Middle frontal gyrus (tissue), 1 donor: ENCODE measurements at regions not wholly inside any gene's neighbourhood (a gene's known extent, or its start where the extent isn't known, plus 50 kb on each side); places are given as distances from the start of the nearest gene placed in this dataset.

Experiments used
- DNase-seq: peaks from one replicate; pipeline ENCODE4 v3.0.0-alpha.2; 2015; ENCODE audit warnings: low spot score; ENCODE audit errors: extremely low spot score

GRCh38 chr2:228657807-228658402, 476.4 kb upstream of the SPHKAP start:
- DNase-seq: peak; percentile 20

GRCh38 chr2:228655331-228655730, 473.8 kb upstream of the SPHKAP start:
- DNase-seq: no peak

DNA sequence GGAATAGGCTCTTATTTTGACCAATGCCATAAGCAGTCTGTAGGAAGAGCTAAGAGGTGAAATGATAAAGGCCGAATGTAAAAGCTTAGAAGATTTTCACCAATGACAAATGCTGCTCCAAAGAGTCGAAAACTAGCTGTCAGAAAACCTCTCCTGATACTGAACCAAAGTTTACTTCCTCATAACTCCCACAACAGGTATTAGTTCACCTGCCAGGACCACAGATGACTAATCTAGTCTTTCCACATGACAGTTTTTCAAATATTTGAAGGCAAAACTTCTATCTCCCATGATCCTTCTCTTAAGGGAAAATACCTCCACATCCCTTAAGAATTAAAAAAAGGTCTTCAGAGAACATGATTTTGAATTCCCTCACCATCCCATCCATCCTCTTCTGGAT, 473.2 kb upstream of the SPHKAP start:
- no peak for DNase-seq

- no peak for DNase-seq
These were observed 472.4 kb upstream of the SPHKAP start for GRCh38 chr2:228653884-228654283.

DNA sequence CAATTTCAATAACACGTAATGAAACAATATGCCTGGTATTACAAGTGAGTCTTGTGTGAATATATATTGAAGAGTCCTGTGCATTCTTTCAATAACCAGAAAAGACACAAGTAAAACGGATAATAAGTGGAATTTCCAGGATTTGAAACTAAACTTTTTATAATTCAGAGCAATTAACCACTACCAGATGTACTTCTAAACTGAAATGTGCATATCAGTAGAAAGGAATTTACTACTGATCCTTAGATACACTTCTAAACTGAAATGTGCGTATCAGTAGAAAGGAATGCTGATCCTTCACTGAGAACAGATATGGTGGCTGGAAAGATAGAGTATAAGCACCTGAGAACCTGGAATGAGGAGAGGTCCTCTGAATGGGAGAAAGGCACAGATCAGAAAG, 470.9 kb upstream of the SPHKAP start:
- no peak for DNase-seq

DNA sequence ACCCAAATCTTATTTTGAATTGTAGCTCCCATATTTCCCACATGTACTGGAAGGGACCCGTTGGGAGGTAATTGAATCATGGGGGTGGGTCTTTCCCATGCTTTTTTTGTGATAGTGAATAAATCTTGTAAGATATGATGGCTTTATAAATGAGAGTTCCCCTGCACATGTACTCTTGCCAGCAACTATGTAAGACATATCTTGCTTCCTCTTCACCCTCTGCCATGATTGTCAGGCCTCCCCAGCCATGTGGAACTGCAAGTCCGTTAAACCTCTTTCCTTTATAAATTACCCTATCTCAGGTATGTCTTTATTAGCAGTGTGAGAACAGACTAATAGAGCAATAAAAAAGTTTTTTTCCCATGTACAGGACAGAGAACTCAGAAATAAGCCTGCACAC, 468.4 kb upstream of the SPHKAP start:
- DNase-seq: no peak

- no peak for DNase-seq
These were observed 468.0 kb upstream of the SPHKAP start for GRCh38 chr2:228649447-228649846.

DNA sequence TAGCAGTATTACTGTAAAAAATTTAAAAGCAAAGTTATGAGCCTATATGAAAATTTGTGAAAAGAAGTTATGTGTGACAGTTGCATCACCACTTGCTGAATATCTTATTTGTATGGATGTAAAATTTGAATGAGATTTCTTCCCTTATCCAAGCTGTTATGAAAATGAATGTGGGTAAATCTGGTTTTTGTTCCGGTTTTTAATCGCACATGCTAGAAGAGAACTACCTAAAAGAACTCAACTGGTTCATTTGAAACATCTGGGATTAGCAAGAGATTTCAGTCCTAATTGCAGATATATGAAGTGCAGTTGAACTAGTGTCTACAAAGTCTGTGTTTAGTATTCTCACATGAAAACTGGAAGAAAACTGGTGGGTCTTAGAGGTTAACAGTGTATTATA, 467.1 kb upstream of the SPHKAP start:
- DNase-seq: no peak

- no peak for DNase-seq
These were observed 464.6 kb upstream of the SPHKAP start for GRCh38 chr2:228646061-228646460.

DNA sequence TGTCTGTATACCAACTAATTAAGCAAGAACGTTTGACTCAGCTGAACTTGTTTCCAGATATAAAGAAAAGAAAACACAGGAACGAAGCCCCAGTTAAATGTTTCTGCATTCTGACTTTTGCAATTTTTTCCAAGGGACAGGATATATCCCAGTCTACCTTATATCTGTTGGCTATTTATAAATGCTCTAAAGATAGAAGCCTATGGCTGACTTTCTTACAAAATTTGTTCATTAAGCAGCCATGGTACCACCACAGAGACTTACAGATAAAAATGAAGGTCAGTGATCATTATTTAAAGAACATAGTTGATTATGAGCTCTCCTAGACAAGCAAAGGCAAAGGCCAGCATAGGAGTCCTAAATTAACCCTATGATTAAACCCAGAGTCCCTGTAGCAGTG, 462.7 kb upstream of the SPHKAP start:
- DNase-seq: no peak

- no peak for DNase-seq
These were observed 461.4 kb upstream of the SPHKAP start for GRCh38 chr2:228642861-228643260.

DNA sequence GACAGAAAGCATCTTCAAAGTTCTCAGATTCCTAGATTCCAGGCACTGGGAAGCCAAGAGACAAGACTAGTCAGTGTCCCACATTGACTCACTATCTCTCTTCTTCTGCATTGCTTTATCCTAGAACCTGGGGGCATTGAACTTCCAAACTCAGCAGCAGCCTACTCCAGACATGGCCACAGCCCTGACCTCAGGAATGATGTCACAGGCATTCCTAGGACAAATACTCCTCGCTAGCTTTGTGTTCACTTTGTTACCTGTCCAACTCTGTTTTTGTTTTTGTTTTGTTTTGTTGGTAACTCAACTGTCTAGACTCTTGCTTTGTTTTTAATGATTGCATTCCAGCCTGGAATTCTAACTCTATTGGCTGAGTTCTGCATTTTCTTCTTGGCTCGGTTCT, 449.3 kb upstream of the SPHKAP start:
- DNase-seq: no peak

DNA sequence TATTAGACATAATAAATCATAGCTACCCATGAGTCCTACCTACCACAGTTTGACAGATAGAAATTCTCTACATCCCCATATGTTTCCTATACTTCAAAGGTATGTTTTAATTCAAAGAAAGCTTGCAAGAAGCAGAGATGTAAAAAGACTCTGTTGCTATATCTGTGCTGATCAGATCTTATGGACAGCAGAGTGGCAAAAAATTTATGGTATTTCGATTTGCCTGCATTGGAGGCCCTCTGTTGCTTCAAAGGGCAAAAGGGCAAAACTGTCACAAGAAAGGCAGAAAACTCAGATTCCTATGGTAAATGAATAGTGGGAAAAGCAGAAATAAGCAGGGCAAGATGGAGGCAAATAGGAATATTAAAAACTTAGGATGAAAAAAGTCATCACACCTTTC, 447.8 kb upstream of the SPHKAP start:
- no peak for DNase-seq

DNA sequence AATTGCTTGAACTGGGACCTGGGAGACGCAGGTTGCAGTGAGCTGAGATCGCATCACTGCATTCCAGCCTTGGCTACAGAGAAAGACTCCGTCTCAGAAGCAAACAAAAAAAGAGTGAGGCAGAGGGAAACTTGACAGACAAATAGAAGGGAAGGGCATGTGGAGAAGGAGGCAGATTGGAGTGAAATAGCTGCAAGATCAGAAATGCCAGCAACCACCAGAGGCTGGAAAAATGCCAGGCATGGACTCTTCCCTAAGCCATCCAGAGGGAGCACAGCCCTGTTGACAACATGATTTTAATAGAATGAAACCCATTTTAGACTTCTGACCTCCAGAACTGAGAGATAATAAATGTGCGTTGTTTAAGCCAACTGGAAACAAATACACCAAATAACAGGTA, 447.2 kb upstream of the SPHKAP start:
- no peak for DNase-seq

DNA sequence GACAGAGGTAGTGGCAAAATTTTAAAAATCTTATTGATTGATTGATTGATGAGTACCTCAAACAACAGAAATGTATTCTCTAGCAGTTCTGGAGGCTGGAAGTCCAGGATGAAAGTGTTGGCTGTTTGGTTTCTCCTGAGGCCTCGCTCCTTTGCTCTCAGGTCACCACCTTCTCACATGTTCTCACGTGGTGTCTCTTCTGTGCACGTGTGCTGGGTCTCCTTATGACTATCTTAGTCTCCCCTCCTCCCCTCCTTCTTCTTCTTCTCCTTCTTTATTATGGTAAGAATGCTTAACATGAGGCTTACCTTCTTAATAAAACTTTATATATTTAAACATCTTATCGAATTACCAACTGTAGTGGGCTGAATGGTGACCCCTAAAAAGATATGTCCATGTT, 446.0 kb upstream of the SPHKAP start:
- DNase-seq: no peak

DNA sequence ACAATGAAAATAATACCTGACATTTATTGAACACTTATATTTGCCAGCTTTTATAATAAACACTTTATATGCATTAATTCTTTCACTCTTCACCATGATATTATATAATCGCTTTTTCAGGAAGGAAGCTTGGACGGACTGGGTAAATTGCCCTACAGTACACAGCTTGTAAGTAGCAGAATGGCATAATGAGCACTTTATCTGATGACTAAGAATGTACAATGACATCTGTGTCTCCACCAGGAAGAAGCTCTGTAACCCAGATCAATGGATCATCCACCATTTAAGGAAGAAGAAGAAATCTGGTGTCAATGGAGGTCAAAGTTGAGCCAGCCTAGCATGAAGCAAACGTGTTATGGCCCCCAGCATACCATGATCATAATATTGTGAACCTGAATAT, 444.0 kb upstream of the SPHKAP start:
- no peak for DNase-seq

- no peak for DNase-seq
These were observed 443.2 kb upstream of the SPHKAP start for GRCh38 chr2:228624733-228625132.

- DNase-seq: no peak
These were observed 434.0 kb upstream of the SPHKAP start for GRCh38 chr2:228615496-228615895.

DNA sequence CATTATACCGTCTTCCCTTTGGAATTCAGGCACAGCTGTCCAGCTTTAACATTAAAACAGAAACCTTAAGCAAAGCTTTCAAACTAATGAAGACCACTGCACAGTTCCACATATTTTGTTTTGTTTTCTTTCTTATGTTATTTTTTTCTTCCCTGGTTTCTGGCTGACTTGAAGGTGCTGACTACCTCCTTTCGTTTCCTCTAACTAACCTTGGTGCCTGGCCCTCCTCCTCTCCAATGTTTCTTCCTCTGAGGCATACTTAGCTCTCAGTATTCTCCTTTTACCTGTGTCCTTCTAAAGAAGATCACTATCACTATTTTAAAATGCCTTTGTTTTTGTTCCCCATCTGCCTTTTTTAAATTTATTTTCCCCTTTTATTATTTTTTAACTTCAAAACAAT, 433.3 kb upstream of the SPHKAP start:
- no peak for DNase-seq

- no peak for DNase-seq
These were observed 431.8 kb upstream of the SPHKAP start for GRCh38 chr2:228613133-228613850.

DNA sequence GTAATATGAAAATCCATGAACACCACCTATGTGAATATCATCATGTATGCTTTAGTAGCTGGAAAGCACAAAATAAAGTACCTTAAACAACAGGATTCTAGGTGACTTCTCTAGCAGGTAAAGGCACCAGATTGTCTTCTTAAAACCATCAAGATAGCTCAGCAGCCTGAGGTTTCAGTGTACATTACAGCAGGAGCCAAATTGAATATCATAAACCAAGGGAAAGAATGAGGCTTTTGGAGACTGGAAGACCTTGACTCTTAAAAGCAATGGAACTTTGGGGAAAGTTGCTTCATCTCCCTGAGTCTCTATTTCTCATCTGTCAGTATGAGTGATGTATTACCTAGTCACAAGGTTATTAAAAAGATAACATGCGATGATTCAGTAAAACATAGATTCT, 429.7 kb upstream of the SPHKAP start:
- DNase-seq: no peak

- no peak for DNase-seq
These were observed 420.8 kb upstream of the SPHKAP start for GRCh38 chr2:228602288-228602687.

DNA sequence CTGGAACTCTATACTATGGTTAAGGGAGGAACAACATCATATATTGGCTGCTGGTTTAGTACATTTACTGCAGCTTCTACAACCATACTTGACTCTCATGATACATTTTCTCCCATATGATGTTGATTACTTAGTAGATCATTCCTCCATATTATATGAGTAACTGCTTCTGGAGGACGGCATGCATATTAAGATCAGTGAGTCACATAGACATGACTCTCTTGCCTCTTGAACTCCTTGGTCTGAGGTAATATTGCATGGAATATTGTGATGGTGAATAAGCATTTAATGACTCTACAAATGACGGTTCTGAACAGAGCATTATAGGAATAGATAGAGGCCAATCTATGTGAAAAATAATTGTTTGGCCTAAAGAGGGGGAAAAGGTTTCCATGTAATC, 418.8 kb upstream of the SPHKAP start:
- DNase-seq: no peak
